Heart left ventricle (tissue), 13 donors: ENCODE measurements at regions not wholly inside any gene's neighbourhood (a gene's known extent, or its start where the extent isn't known, plus 50 kb on each side); places are given as distances from the start of the nearest gene placed in this dataset.

Source experiments
- CTCF ChIP-seq, 12 donors: fragments of 200-600 bp; sonication (generic) in 4 of 12; IDR thresholded peaks; one replicate each; pipeline versions ENCODE4 v1.5.0 to v1.8.0; 2018 to 2022; ENCODE audit warnings: antibody characterized with exemption in 12 of 12, mild to moderate bottlenecking in 5 of 12
- POLR2A ChIP-seq, 2 donors: fragments of 450-650 bp; IDR thresholded peaks; one replicate each; pipeline ENCODE4 v1.6.1; 2017; ENCODE audit warnings: antibody characterized with exemption in 2 of 2, mild to moderate bottlenecking in 2 of 2, moderate library complexity in 2 of 2
- donor health status: ischemic (EF 13 %, LVEDD 7.1; RV severe dilation, severe dysfunction).
- donor health status: DM: no; HTN: yes; CAD: no.
- donor health status: DM: no; HTN: no; CAD: no.
- donor health status: ischemic (EF 25% LVEDD 6.9; RV normal size, moderate dysfunction).
- donor health status: ischemic (EF 25% LVEDD 5.7; RV mildly dilated, moderate dysfunction).
- donor health status: ischemic (EF 35%, LVEDD 5.7; RV mildly dilated, moderate dysfunction).
- donor health status: nonischemic (EF 11% LVEDD 7.7; RV severe dilation, severe dysfunction).
- donor health status: DM: yes; HTN: yes; CAD: no.
- donor health status: PGD.
- donor health status: ischemic (EF 29% LVEDD 5.4; RV normal size, mild dysfunction).
- donor health status: nonischemic (EF 23%, LVEDD 6.1; RV moderate dilation, normal function).

DNA sequence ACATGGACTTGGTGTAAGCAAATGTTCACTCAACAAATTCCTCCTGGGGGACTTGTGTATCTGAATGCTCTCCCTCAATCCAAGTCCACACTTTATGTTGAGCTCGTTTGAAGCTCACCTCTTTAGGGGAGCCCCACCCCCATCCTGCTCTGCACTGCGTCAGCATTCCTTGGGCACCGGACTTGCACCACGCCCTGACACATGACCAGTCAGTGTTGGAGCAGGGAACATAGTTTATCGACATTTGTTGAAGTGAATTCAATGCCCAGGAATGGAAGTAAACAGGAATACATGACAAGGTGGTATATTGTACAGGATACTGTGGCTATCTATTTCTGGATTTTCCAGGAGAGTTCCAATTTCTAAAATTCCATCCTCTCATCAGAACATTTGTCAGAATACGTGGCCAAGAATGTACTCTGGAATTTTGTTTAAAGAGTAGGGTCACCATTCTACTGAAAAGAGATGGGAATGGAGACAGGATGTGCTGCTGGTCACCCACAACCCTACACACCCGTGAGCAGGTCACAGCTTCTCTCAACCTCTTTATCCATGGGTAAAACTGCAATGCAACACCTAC, 60.0 kb upstream of the LNX1 start:
- TF ChIP-seq CTCF (IDR thresholded peaks at IDR 0.05) (no peak), POLR2A (IDR thresholded peaks at IDR 0.05) (no peak)
